PC-9 (cell line): ENCODE measurements at regions not wholly inside any gene's neighbourhood (a gene's known extent, or its start where the extent isn't known, plus 50 kb on each side); places are given as distances from the start of the nearest gene placed in this dataset.
"Not testable (repeated sequence)": the region's sequence is repeated elsewhere in the genome, so short reads cannot be mapped to it uniquely, and the experiment has no call there.

Experiments
- EZH2 ChIP-seq: fragments of 200-600 bp; sonication (generic); IDR thresholded peaks from 2 replicates; pipeline ENCODE4 v1.8.0; 2017; ENCODE audit warnings: antibody characterized with exemption, low read depth
- TF ChIP-seq, protein P1 (sequence below): fragments of 200-600 bp; sonication (generic); conservative IDR thresholded peaks from 2 replicates; pipeline ENCODE4 v1.6.1; 2017; ENCODE audit warnings: mixed run types, antibody characterized with exemption, mild to moderate bottlenecking, moderate library complexity

DNA sequence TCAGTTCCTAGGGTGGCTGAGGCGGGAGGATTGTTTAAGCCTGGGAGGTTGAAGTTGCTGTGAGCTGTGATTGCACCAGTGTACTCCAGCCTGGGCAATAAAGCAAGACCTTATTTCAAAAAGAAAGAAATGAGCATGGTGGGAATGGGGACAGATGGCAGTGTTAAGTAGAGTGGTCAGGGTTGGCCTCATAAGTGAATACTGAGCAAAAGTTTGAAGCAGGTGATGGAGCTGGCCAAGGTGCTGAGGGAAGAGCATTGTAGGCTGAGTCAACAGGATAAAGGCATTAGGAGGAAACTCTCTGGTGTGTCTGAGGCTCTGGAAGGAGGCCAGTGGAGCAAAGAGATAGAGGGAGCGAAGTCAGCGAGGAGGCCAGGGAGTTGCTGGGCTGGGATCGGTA lies 73.9 kb upstream of the PRDM7 start:
- TF ChIP-seq, protein P1, sequence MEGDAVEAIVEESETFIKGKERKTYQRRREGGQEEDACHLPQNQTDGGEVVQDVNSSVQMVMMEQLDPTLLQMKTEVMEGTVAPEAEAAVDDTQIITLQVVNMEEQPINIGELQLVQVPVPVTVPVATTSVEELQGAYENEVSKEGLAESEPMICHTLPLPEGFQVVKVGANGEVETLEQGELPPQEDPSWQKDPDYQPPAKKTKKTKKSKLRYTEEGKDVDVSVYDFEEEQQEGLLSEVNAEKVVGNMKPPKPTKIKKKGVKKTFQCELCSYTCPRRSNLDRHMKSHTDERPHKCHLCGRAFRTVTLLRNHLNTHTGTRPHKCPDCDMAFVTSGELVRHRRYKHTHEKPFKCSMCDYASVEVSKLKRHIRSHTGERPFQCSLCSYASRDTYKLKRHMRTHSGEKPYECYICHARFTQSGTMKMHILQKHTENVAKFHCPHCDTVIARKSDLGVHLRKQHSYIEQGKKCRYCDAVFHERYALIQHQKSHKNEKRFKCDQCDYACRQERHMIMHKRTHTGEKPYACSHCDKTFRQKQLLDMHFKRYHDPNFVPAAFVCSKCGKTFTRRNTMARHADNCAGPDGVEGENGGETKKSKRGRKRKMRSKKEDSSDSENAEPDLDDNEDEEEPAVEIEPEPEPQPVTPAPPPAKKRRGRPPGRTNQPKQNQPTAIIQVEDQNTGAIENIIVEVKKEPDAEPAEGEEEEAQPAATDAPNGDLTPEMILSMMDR = not testable (repeated sequence)
- not testable (repeated sequence) for TF ChIP-seq EZH2
